GM21528 (cell line): ENCODE measurements at regions not wholly inside any gene's neighbourhood (a gene's known extent, or its start where the extent isn't known, plus 50 kb on each side); places are given as distances from the start of the nearest gene placed in this dataset.
"Not testable (repeated sequence)": the region's sequence is repeated elsewhere in the genome, so short reads cannot be mapped to it uniquely, and the experiment has no call there.

Source experiments
- ATAC-seq: cut with Tn5 transposase; IDR thresholded peaks from one replicate; pipeline ENCODE4 v1.9.1; 2021; ENCODE audit warnings: mild to moderate bottlenecking, moderate library complexity; ENCODE audit not compliant: unreplicated experiment, low FRiP score

DNA sequence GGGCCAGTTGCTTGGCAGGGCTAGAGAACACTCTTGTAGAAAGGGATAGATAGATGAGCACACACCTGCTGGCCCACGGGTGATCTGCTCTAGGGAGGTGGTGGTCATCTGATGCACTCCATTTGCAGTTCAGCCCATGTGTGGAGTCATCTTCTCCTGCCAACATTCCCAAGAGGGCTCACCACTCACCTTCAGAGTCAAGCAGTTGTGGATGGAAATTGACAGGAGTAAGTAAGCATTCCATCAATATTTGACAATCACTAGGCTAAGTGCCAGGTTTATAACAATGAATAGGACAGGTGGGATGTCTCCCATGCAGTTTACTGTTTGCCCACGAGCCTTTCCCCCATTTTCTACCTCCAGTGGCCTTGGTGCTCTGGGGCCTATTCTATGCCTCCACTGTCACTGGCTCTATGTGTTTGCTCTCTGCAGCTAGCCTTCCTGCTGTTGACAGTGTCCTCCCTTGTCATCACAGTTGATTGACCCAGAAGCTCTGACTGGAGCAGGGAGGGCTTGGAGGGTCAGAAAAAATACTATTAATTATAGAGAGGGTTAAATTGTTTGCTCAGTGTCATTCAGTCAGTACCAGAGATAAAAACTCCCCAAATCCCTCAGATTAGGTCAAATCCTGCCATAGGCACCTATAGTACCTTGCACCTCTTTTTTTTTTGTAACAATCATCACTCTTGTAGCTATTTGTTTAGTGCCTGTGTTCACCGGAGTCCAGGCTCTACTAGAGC, 134.6 kb upstream of the PZP start:
- no peak for ATAC-seq

DNA sequence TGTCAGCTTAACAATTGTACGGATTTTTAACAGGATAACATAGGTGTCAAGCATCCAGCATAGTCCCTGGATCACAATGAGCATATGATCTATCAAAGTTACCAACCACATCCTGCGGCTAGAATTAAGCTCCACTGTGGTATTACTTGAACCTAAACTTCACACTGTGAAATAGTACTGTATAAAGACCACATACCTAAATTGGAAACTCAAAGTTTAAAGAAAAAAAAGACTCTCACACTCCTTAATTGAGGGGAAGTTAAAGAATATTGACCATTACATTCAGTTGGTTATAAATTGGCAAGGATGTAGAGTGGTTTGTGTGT, 133.0 kb upstream of the PZP start:
- no peak for ATAC-seq

DNA sequence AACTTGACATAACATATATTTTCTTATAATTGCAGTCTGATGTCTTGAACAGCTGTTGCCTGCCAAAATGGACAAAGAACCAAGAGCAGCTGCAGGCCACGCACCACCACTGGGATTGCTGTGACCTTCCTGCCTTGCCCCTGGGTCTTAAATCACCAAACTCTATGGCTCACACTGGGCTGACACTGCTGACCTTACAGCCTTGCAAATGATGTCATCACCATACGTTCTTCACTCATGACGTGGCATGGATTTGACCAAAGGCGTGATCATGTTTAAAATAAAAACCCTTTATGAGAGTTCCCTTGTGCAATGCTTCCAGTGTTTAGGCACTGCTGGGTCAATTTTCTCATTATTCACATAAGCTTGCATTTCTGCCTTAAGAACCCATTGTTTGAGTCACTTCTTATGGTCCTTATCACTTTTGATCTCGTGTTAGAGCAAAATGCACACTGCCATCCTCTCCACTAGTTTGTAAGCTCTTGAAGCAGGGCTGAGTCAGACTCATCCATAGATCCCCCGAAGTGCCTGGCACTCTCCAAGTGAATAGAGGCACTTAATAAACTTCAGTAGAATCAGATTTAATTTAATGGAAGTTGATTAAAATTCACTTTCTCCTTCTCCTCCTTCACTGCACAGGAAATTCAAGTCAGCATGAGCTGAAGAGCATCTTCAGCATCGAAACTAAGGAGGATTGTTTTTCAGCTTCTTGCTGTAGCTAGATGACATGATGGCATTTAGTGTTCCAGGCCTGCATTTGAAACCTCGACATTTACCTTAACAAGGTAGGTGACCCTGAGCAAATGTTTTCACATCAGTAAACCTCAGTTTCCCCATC, 132.4 kb upstream of the PZP start:
- ATAC-seq, result no peak

DNA sequence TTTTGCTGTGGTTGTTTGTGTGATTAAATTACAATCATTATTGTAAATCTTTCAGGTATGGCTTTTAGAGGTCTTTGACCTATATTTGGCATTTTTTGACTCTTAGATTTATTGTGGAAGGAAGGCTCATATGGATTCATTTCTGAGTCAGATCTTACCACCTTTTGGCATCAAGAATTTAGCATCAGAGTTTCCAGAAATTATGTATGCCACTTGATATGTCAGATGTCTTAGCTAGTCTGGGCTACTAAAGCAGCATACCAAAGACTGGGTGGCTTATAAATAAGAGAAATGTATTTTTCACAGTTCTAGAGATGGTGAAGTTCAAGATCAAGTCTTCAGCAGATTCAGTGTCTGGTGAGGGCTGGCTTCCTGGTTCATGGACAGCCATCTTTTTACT, 129.5 kb upstream of the PZP start:
- ATAC-seq, result no peak

DNA sequence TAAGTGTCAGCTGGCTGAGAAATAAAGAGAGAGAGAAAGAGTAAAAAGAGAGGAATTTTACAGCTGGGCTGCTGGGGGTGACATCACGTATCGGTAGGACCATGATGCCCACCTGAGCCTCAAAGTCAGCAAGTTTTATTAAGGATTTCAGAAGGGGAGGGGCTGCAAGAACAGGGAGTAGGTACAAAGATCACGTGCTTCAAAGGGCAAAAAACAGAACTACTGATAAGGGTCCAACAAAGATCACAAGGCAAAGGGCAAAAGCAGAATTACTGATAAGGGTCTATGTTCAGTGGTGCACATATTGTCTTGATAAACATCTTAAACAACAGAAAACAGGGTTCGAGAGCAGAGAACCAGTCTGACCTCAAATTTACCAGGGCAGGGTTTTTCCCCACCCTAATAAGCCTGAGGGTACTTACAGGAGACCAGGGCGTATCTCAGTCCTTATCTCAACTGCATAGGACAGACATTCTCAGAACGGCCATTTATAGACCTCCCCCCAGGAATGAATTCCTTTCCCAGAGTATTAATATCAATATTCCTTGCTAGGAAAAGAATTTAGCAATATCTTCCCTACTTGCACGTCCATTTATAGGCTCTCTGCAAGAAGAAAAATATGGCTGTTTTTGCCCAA, 128.3 kb upstream of the PZP start:
- not testable (repeated sequence) for ATAC-seq

DNA sequence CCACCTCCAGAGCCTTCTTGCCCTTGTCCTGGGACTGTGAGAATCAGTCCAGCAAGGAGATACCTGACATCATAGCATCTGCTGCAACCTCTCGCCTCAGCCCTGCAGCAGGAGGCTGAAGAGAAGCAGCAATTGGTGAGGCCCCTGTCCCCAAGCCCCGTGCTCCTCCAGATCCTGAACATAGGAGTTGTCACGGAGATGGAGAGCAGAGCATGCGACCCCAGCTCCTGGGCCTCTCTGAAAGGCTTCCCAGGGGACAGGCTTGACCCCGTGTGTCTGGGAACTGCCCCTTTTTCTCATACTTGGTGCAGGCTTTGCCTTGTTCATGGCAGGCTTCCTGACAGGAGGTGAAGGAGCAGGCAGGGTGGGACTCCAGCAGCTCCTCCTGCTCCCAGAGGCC, 127.7 kb upstream of the PZP start:
- no peak for ATAC-seq

DNA sequence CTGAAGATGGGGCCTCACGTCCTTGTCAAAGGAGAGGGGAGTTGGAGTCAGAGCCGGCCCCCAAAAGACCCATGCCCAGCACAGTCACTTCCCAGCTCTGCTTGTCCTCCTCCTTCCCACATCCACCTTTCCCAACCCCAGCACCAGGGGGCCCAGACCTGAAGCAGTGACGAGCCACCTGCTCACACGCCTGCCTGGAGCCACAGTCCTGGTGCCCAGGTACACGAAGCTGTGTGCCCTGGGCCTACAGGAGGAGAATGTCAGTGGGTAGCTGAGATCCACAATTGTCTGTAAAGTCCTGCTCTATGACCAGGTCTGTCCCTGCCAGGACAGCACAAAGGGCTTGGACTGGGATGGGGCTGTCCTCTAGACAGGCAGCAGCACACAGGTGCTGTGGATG, 126.8 kb upstream of the PZP start:
- ATAC-seq, result no peak

DNA sequence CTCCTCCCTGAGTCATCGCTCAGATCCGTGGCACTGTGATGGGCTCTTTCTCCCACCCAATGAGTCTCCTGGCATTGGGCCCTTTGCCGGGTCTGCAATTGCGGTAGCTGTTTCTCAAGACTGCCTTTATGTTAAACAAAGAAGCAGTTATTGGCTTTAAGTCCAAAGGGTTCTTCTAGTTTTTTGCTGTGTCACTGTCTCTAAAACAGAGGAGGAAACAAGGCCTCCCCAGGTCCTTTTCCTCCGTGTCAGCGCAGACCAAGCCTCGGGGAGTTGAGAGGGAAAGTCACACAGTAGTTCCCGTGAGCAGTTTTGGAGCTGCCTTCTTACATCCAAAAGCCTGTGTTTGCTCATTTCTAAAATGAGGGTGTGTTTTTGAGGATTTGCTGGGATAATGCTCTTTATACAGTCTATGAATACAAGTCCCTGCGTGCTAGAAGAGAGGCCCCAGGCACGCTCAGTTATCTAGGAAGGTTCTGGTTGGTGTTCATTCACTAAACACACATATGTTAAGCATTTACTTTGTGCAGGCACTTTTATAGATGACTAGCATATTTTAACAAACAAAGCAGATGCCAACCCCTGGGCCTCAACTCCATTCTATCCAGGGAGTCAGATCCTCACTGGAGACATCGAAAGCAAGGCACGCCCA, 126.0 kb upstream of the PZP start:
- no peak for ATAC-seq

DNA sequence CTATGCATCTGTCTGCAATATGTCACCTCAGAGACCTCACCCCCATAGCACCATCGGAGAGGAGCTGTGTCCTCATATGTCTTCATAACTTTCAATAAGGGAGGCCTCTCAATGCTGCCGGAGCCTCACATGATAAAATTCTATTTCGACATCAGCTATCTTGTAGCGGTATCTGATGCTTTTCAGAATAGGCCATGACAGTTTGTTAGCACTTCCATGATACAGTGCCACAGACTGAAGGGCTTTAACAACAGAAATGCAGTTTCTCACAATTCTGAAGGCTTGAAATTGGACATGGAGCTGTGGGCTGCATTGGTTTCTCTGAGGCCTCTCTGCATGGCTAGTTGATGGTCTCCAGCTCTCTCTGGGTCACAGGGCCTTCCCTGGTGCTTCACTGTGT, 125.0 kb upstream of the PZP start:
- ATAC-seq, result no peak

DNA sequence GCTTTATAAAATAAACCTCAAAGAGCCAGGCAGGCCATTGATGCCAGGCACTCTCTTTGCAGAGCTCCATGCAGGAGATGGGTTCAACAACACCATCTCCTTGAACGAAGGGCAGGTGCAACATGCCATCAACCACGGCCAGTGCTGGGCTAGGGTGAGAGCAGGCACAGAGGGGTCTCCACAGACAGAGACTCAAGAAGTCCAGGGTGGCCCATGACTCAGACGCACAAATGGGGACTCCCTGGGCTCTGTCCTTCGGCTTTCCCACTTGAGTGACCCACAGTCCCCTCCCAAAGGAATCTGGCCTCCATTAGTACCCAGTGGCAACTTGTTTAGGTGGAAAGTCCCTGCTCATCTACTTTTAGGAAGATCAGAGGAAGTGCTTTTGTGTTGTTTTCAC, 124.4 kb upstream of the PZP start:
- ATAC-seq, result no peak

DNA sequence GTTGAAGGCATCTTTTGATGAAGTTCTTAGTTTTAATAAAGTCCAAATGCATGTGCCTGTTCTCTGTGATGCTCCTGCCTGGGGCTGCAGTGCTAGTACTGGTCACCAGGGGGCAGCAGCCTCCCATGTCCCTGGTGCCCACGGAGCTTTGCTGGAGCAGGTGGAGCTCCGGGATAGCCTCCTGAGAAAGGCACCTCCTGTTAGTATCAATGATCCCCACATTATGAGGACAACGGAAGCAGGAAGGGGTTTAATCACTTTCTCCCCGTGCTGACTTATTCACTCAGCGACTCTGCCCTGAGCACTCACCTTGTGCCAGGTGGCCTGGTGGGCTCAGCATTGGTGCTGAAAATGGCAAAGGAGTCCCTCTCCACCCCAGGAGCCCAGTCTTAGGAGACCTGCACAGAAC, 123.0 kb upstream of the PZP start:
- ATAC-seq, result no peak

DNA sequence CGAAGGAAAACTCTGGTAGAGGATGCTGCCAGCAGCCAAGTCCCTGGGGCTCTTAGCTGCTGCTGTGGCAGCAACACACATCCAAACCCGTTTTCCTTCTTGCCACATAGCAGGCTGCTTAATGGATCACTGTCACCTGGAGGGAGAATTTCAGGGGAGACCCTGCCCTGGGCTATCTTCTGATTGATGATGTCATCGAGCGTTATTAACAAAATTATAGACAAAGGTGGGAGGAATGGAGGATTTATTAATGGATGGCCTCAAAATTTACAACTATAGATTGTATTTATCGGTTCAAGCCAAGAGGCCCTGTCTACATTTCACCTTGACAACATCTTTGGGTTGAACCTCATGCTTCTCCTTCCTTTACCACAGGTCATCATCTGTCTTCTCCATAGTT, 120.8 kb upstream of the PZP start:
- ATAC-seq, result no peak

DNA sequence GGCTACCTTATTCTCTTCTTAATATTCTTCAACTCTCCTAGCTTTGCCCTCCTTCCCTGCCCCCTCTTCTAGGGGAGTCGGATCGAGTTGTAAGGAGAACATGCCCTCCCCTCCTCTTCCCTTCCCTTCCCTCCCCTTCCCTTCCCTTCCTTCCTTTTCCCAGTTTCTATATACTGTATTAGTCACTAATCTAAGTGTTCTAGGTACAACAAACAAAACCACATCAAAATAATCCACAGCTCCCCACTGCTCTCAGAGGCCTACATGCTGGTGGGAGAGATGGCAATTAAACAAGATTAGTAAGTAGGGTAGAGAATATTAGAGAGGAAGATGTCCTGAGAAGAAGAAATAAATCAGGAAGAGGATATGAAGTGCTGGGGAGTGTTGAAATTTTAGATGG, 119.9 kb upstream of the PZP start:
- no peak for ATAC-seq

DNA sequence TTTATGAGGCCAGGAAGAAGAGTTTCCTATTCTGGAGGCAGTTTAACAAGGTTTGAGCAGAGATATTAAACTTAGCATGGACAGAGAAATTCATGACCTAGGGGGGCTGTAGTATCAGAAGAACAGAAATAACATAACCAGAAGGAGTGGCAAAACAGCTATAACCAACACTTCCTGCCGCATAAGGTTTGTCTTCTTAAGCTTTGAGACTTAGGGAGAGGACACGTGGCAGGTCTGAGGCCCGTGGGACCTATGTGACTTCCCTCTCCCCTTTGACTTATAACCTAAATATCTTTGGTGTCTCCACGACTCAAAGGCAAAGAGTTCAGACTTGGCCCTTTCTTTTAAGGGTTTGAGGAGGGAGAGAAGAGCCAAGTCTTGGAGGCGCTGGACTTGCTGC, 119.1 kb upstream of the PZP start:
- ATAC-seq, result no peak

DNA sequence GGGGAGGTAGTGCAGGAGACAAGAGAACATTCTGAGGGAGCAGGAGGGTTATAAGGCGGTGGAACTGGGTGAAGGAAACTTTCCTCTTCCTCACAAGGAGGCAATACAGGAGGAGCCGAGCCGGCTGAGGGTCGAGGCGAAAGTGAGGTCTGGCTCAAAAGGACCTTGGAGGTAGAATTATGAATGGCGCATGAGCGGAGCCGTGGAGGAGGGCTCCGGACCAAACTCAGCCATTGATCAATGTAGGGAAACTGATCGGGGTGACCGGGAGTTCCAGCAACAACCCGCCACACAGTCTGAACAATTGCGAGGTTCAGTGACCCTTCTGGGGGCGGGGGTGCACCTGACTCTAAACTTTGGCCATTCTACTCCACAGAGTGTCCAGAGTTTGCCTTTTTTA, 118.7 kb upstream of the PZP start:
- ATAC-seq, result not testable (repeated sequence)

DNA sequence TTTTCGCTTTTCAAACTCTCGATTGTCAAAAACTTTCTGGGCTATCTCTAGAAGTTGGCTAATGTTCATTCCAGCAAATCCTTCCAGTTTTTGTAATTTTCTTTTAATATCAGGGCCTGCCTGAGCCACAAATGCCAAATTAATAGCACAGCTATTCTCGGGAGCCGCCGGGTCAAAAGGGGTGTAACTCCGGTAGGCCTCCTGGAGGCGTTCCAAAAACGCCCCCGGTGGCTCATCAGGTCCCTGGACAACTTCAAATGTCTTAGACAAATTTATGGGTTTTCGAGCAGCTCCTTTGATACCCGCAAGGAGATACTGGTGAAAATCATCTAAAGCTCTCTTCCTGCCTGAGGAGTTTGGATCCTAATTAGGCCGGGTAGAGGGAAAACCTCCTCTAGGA, 117.9 kb upstream of the PZP start:
- no peak for ATAC-seq

DNA sequence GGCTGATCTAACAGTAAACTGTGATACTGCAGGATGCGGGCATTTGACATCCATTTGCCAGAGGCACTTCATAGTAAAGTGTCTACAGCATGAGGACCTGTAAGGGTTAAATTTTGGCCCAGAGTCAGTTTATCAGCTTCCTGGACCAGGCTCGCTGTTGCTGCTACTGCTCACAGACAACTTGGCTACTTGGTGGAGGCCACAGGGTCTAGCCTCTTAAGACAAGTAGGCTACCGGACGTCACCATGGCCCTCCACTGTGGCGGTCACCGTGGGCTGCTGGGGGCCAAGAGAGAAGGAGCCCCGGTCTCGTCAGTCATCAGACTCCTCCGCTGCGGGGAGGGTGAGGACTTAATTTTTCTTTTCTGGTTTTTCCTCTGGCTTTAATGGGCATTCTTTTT, 117.3 kb upstream of the PZP start:
- ATAC-seq, result no peak

DNA sequence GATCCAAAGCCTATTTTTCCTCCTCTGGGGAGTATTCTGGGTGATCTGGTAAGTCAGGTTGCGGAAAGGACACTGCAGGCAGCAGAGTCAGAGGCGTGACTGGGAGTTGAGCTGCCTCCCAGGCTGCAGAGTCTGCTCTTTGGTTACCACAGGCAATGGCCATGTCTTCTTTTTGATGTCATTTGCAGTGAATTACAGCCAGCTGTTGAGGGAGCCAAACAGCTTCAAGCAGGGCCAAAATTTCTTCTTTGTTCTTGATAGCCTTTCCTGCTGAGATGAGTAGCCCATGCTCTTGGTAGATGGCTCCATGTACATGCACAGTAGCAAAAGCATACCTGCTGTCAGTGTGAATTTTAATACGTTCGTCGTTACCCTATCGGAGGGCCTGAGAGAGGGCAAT, 116.6 kb upstream of the PZP start:
- ATAC-seq, result no peak

DNA sequence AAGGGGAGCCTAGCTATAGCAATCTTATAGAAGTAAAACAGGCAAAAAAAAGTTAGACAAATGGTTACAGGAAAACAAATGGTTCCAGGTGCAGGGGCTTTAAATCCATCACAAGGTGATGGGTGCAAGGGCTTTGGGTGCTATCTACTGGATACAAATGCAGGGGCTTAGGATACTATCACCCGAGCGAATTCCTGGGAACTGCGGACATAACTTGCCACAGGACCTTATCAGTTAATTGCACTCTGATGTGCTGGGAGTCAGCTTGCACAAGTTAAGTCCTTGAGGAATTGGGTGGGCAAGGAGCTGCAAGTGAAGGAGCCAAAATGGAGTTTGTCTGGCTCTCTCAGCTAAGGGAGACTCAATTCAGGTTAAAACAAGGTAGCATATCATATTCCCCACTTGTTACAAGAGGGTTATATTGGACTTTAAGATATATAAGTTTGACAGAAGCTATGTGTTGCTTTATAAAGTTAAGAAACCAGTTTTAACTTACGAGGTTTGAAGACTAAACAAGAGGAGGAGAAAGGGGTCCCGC, 115.0 kb upstream of the PZP start:
- ATAC-seq, result no peak

DNA sequence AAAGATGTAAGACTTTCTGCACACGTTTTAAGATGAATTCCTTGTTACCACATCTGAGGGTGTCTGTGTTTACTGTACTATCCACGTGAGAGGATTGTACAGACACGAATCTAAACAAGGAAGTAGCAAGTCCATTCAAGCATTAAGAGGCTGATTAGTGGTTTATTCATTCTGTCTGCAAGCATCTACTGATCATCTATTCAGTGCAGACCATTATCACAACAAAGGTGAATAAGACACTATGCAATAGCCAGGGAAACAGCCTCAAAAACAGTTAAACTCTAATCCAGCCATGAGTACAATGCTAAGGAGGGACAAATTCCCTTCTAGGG, 111.6 kb upstream of the PZP start:
- ATAC-seq, result no peak
